Peyer's patch (tissue), 4 donors: ENCODE measurements at regions not wholly inside any gene's neighbourhood (a gene's known extent, or its start where the extent isn't known, plus 50 kb on each side); places are given as distances from the start of the nearest gene placed in this dataset.

Experiments
- DNase-seq, 3 donors: peaks; one replicate each; pipeline ENCODE4 v3.0.0-alpha.2; 2017 to 2019
- H3K27ac ChIP-seq, 4 donors: fragments of 200-600 bp; sonication (generic); one replicate each; pipeline ENCODE4 v1.5.1; 2016 to 2019
- H3K27me3 ChIP-seq, 2 donors: fragments of 200-600 bp; sonication (generic); one replicate each; pipeline ENCODE4 v1.5.1; 2019
- H3K36me3 ChIP-seq, 3 donors: fragments of 200-600 bp; sonication (generic); one replicate each; pipeline ENCODE4 v1.5.1; 2016 to 2019
- H3K4me1 ChIP-seq, 4 donors: fragments of 200-600 bp; sonication (generic); one replicate each; pipeline ENCODE4 v1.5.1; 2016 to 2019
- H3K4me3 ChIP-seq, 4 donors: fragments of 200-600 bp; sonication (generic); 1 replicate in 3 of 4; 2 replicates in 1 of 4; pipeline ENCODE4 v1.5.1; 2016 to 2019; ENCODE audit warnings: mild to moderate bottlenecking in 1 of 4
- H3K9me3 ChIP-seq, 4 donors: fragments of 200-600 bp; sonication (generic); one replicate each; pipeline ENCODE4 v1.5.1; 2016 to 2019; ENCODE audit warnings: mild to moderate bottlenecking in 1 of 4
- POLR2A ChIP-seq, 2 donors: fragments of 450-650 bp; IDR thresholded peaks; one replicate each; pipeline ENCODE4 v1.5.1; 2017; ENCODE audit warnings: antibody characterized with exemption in 2 of 2, mild to moderate bottlenecking in 2 of 2, moderate library complexity in 2 of 2
- TF ChIP-seq, protein P1 (sequence below), 6 experiments: fragments of 450-650 bp in 4 of 6; fragments of 200-600 bp in 2 of 6; sonication (generic) in 1 of 6; IDR thresholded peaks; one replicate each; pipeline ENCODE4 v1.5.1; 2017 to 2019; ENCODE audit warnings: antibody characterized with exemption in 6 of 6, mild to moderate bottlenecking in 3 of 6, moderate library complexity in 1 of 6

DNA sequence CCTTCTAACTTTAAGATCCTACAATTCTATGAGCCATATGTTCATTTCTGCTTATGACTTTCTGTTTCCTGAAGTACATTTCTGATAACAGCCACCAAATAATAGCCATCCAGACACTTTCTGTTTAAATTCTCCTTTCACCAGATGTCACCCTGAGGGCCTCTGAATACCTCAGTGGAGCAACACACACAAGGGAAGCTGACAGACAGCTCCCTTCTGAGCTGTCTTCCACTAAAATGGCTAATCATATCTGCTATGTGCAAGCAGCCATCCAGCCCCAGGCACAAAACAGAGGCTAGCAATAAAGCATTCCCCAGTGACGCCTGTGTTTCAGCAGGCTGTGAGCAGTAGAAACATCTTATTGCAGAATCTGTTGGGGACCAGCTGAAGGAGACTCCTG lies 666.6 kb upstream of the UBE2E2 start:
- Histone ChIP-seq H3K27me3 (no peaks in the 10 kb centered on the region), H3K4me1 (no peaks in the 10 kb centered on the region), H3K27ac (no peak overlapping the region), H3K9me3 (no peaks in the 10 kb centered on the region), H3K36me3 (no peaks in the 10 kb centered on the region), H3K4me3 (no peak overlapping the region)
- TF ChIP-seq POLR2A (IDR thresholded peaks at IDR 0.05) = no peak
- TF ChIP-seq, protein P1, sequence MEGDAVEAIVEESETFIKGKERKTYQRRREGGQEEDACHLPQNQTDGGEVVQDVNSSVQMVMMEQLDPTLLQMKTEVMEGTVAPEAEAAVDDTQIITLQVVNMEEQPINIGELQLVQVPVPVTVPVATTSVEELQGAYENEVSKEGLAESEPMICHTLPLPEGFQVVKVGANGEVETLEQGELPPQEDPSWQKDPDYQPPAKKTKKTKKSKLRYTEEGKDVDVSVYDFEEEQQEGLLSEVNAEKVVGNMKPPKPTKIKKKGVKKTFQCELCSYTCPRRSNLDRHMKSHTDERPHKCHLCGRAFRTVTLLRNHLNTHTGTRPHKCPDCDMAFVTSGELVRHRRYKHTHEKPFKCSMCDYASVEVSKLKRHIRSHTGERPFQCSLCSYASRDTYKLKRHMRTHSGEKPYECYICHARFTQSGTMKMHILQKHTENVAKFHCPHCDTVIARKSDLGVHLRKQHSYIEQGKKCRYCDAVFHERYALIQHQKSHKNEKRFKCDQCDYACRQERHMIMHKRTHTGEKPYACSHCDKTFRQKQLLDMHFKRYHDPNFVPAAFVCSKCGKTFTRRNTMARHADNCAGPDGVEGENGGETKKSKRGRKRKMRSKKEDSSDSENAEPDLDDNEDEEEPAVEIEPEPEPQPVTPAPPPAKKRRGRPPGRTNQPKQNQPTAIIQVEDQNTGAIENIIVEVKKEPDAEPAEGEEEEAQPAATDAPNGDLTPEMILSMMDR (IDR thresholded peaks at IDR 0.05) = no peak
- no peak for DNase-seq

DNA sequence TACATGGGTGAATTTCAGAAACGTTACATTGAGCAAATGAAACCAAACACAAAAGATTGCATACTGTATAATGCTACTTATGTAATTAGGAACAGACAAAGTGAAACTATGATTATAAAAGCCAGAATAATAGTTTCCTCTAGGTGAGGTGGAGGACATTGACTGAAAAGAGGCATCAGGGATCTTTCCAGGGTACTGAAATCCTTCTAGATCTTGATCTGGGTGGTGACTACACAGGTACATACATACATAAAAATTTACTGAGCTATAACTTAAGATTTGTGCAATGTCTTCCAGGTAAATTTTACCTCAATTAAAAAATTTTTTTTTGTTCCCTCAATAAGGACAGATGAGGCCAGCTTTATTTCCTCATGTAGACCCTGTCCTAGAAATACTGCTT lies 665.6 kb upstream of the UBE2E2 start:
- no peak for TF ChIP-seq POLR2A (IDR thresholded peaks at IDR 0.05)
- TF ChIP-seq, protein P1 (IDR thresholded peaks at IDR 0.05) = no peak
- Histone ChIP-seq H3K4me1 (no peaks in the 10 kb centered on the region), H3K27me3 (no peaks in the 10 kb centered on the region), H3K9me3 (peaks cover 0 to 3% (median 0%) of the 10 kb centered on the region in 4 donors), H3K27ac (no peak overlapping the region), H3K36me3 (no peaks in the 10 kb centered on the region), H3K4me3 (no peak overlapping the region)
- DNase-seq = no peak

DNA sequence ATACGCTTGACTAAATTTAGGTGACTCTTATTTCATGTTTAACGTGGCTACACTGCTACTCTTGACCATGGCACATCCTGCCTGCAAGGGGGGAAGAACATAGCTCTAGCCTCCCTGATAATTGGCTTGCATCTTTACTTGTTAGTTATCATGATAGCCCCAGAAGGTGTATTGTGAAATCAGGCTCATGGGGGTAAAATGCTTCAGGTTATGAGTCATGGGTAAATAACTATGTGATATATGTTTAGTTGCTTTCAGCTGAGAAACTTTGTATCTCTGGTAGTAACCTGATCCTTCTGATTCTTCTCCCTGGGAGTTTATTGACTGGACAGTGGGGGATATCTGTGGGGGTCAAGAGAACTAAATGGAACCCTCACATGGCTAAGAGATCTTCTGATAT lies 660.8 kb upstream of the UBE2E2 start:
- no peak overlapping the region for H3K4me3 ChIP-seq
- H3K27ac ChIP-seq = no peak overlapping the region
- H3K4me1 ChIP-seq = no peaks in the 10 kb centered on the region
- peaks cover 0 to 3% (median 0%) of the 10 kb centered on the region in 4 donors for H3K9me3 ChIP-seq
- H3K36me3 ChIP-seq = no peaks in the 10 kb centered on the region
- no peak for DNase-seq
- no peak for TF ChIP-seq POLR2A (IDR thresholded peaks at IDR 0.05)
- TF ChIP-seq, protein P1 (IDR thresholded peaks at IDR 0.05) = no peak
- no peaks in the 10 kb centered on the region for H3K27me3 ChIP-seq

DNA sequence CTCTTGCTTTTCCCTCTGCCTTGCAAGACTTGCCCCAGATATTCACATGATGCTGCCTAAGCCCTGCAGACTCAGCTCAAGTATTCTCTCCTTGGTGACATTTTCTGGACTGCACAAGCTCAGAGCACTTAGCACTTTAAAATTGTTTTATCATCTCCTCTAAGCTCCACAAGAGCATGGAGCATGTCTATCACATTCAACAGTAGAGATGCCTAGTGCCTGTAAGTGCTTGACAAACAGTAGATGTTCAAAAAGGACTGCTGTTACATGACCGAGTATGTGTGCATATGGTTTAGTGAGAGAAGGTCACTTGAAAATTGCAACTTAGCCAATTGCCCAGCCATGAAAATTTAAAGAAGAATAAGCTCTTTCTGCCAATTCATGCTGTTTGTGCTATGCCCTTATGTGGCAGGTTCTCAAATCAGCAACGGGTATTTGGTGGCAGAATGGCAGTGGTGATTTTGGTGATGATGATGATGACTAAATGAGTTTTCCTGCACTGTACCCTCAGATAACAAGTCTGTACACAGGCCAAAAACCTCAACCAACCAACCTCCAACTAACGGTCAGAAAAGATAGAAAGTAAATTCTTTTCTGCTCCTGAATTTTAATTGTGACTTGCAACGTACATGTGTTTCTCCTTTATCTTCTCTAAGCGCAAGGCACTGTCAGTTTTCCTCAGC lies 647.2 kb upstream of the UBE2E2 start:
- DNase-seq = no peak
- Histone ChIP-seq H3K27me3 (no peaks in the 10 kb centered on the region), H3K9me3 (no peaks in the 10 kb centered on the region), H3K4me1 (no peaks in the 10 kb centered on the region), H3K27ac (no peak overlapping the region), H3K36me3 (no peaks in the 10 kb centered on the region), H3K4me3 (no peak overlapping the region)
- TF ChIP-seq, protein P1 (IDR thresholded peaks at IDR 0.05) = no peak
- TF ChIP-seq POLR2A (IDR thresholded peaks at IDR 0.05) = no peak

DNA sequence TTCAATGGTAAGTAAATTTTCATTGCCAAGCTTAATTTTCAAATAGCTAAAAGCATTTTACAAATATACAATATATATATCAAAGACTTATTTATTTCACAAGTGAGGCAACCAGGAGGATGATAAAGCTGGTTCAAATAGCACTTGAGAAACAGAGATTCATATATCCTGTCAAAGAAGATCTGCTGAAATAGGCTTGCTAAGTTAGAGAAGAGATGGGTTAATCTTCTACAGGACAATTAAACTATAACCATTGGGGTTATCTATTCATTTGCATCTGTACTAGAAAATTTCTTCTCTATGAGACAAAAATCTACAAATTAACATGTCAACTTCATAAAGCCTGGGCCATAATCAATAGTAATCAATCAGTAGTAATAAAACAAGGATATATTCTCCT lies 637.7 kb upstream of the UBE2E2 start:
- Histone ChIP-seq H3K9me3 (no peaks in the 10 kb centered on the region), H3K4me1 (no peaks in the 10 kb centered on the region), H3K27me3 (no peaks in the 10 kb centered on the region), H3K4me3 (no peak overlapping the region), H3K36me3 (no peaks in the 10 kb centered on the region), H3K27ac (no peak overlapping the region)
- DNase-seq = no peak
- TF ChIP-seq, protein P1 (IDR thresholded peaks at IDR 0.05) = no peak
- TF ChIP-seq POLR2A (IDR thresholded peaks at IDR 0.05) = no peak

DNA sequence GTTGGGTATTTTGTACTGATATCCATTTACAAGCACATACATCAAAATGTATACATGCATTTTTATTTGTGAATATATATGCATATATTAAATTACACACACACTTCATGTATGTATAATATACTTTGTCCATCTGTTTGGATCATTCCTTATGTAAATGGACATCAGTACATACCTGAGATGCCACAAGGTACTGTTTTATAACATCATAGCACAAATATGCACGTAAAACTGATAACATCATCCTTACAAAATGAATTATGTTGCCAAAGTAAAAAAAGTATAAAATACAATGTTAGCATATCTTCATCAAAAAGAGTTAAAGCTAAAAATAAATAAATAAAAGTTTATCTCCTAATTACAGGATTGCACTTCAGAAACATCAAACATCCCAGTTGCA lies 634.8 kb upstream of the UBE2E2 start:
- TF ChIP-seq, protein P1 (IDR thresholded peaks at IDR 0.05) = no peak
- no peak for TF ChIP-seq POLR2A (IDR thresholded peaks at IDR 0.05)
- DNase-seq = no peak
- Histone ChIP-seq H3K27ac (no peak overlapping the region), H3K9me3 (no peaks in the 10 kb centered on the region), H3K4me1 (no peaks in the 10 kb centered on the region), H3K27me3 (no peaks in the 10 kb centered on the region), H3K36me3 (no peaks in the 10 kb centered on the region), H3K4me3 (no peak overlapping the region)
